ENCODE measurements at regions not wholly inside any gene's neighbourhood (a gene's known extent, or its start where the extent isn't known, plus 50 kb on each side); places are given as distances from the start of the nearest gene placed in this dataset.

GRCh38 chr3:7793786-7794185 is 707.8 kb upstream of the LMCD1 start:
- DNase-seq (no peak), ATAC-seq (ENCODE audit: poor library complexity) (no peak)
- intact Hi-C loops (cut with DNase I) = no loop called here

GRCh38 chr3:7798276-7798675 is 703.3 kb upstream of the LMCD1 start:
- ATAC-seq (ENCODE audit: poor library complexity) (no peak), DNase-seq (no peak)
- intact Hi-C loops (cut with DNase I) = no loop called here

- no peak for DNase-seq
- ATAC-seq (ENCODE audit: poor library complexity) = no peak
- intact Hi-C loops (cut with DNase I) = no loop called here
These were observed 701.4 kb upstream of the LMCD1 start for GRCh38 chr3:7800006-7800780.

- ATAC-seq (ENCODE audit: poor library complexity) (no peak), DNase-seq (no peak)
- intact Hi-C loops (cut with DNase I) = no loop called here
These were observed 689.1 kb upstream of the LMCD1 start for GRCh38 chr3:7812490-7812889.

GRCh38 chr3:7813365-7813764 is 688.3 kb upstream of the LMCD1 start:
- ATAC-seq (ENCODE audit: poor library complexity) (no peak), DNase-seq (no peak)
- intact Hi-C loops (cut with DNase I) = no loop called here

- no peak for ATAC-seq (ENCODE audit: poor library complexity)
- DNase-seq = no peak
- intact Hi-C loops (cut with DNase I) = no loop called here
These were observed 684.4 kb upstream of the LMCD1 start for GRCh38 chr3:7817239-7817638.

GRCh38 chr3:7820969-7821368 is 680.7 kb upstream of the LMCD1 start:
- ATAC-seq (ENCODE audit: poor library complexity) (no peak), DNase-seq (no peak)
- intact Hi-C loops (cut with DNase I) = no loop called here

- intact Hi-C loops (cut with DNase I) = no loop called here
- ATAC-seq (ENCODE audit: poor library complexity) (no peak), DNase-seq (no peak)
These were observed 679.8 kb upstream of the LMCD1 start for GRCh38 chr3:7821858-7822257.

GRCh38 chr3:7841451-7841850 is 660.2 kb upstream of the LMCD1 start:
- no peak for ATAC-seq (ENCODE audit: poor library complexity)
- no peak for DNase-seq
- intact Hi-C loops (cut with DNase I) = no loop called here

- DNase-seq (no peak), ATAC-seq (ENCODE audit: poor library complexity) (no peak)
- intact Hi-C loops (cut with DNase I) = no loop called here
These were observed 658.2 kb upstream of the LMCD1 start for GRCh38 chr3:7843441-7843840.

- DNase-seq (no peak), ATAC-seq (ENCODE audit: poor library complexity) (no peak)
- intact Hi-C loops (cut with DNase I) = no loop called here
These were observed 654.6 kb upstream of the LMCD1 start for GRCh38 chr3:7847021-7847420.

- DNase-seq (no peak), ATAC-seq (ENCODE audit: poor library complexity) (no peak)
- intact Hi-C loops (cut with DNase I) = no loop called here
These were observed 654.1 kb upstream of the LMCD1 start for GRCh38 chr3:7847521-7847920.

GRCh38 chr3:7854266-7854665 is 647.4 kb upstream of the LMCD1 start:
- ATAC-seq (ENCODE audit: poor library complexity) (no peak), DNase-seq (no peak)
- intact Hi-C loops (cut with DNase I) = no loop called here

GRCh38 chr3:7854721-7855120 is 646.9 kb upstream of the LMCD1 start:
- intact Hi-C loops (cut with DNase I) = no loop called here
- DNase-seq (no peak), ATAC-seq (ENCODE audit: poor library complexity) (no peak)

GRCh38 chr3:7865611-7866010 is 636.0 kb upstream of the LMCD1 start:
- intact Hi-C loops (cut with DNase I) = no loop called here
- ATAC-seq (ENCODE audit: poor library complexity) (no peak), DNase-seq (no peak)

- DNase-seq (no peak), ATAC-seq (ENCODE audit: poor library complexity) (no peak)
- intact Hi-C loops (cut with DNase I) = no loop called here
These were observed 634.0 kb upstream of the LMCD1 start for GRCh38 chr3:7867587-7867986.

- ATAC-seq (ENCODE audit: poor library complexity) (no peak), DNase-seq (no peak)
- intact Hi-C loops (cut with DNase I) = no loop called here
These were observed 630.5 kb upstream of the LMCD1 start for GRCh38 chr3:7871003-7871560.

GRCh38 chr3:7874116-7874515 is 627.5 kb upstream of the LMCD1 start:
- no peak for ATAC-seq (ENCODE audit: poor library complexity)
- no peak for DNase-seq
- intact Hi-C loops (cut with DNase I) = no loop called here

GRCh38 chr3:7875925-7876324 is 625.7 kb upstream of the LMCD1 start:
- ATAC-seq (ENCODE audit: poor library complexity) (no peak), DNase-seq (no peak)
- intact Hi-C loops (cut with DNase I) = no loop called here

- no peak for ATAC-seq (ENCODE audit: poor library complexity)
- intact Hi-C loops (cut with DNase I) = no loop called here
- no peak for DNase-seq
These were observed 624.8 kb upstream of the LMCD1 start for GRCh38 chr3:7876741-7877297.

- ATAC-seq (ENCODE audit: poor library complexity) = no peak
These were observed 624.3 kb upstream of the LMCD1 start for GRCh38 chr3:7877312-7877711.

More at GRCh38 chr3:7877312-7877711, 624.3 kb upstream of the LMCD1 start:
- intact Hi-C loops (cut with DNase I) = no loop called here
- no peak for DNase-seq

Data from Right ventricle myocardium superior (tissue), 1 donor.